OCI-LY1 (cell line): ENCODE measurements at regions not wholly inside any gene's neighbourhood (a gene's known extent, or its start where the extent isn't known, plus 50 kb on each side); places are given as distances from the start of the nearest gene placed in this dataset.

Source experiments
- H2AFZ ChIP-seq: fragments of 200-600 bp; sonication (generic), shearing (Covaris generic); 2 replicates; pipeline ENCODE4 v1.6.0; 2014; ENCODE audit warnings: antibody characterized with exemption, mild to moderate bottlenecking, low read length
- H3F3A ChIP-seq: fragments of 200-600 bp; sonication (generic), shearing (Covaris generic); 2 replicates; pipeline ENCODE4 v1.6.0; 2014; ENCODE audit warnings: mild to moderate bottlenecking, antibody characterized with exemption, low read length, moderate library complexity; ENCODE audit not compliant: insufficient read depth
- H3K27ac ChIP-seq: fragments of 200-600 bp; sonication (generic); 2 replicates; pipeline ENCODE4 v1.5.1; 2014; ENCODE audit warnings: low read length, mixed run types, mild to moderate bottlenecking, low read depth; ENCODE audit not compliant: poor library complexity, severe bottlenecking
- H3K27me3 ChIP-seq: fragments of 200-600 bp; sonication (generic); 2 replicates; pipeline ENCODE4 v1.6.0; 2014; ENCODE audit warnings: antibody characterized with exemption, mild to moderate bottlenecking, low read length, moderate library complexity; ENCODE audit not compliant: insufficient read depth
- H3K36me3 ChIP-seq: fragments of 200-600 bp; sonication (generic); 2 replicates; pipeline ENCODE4 v1.6.1; 2014; ENCODE audit warnings: mild to moderate bottlenecking, antibody characterized with exemption, low read length, moderate library complexity, mixed read lengths; ENCODE audit not compliant: insufficient read depth
- H3K4me1 ChIP-seq: fragments of 200-600 bp; sonication (generic); 2 replicates; pipeline ENCODE4 v1.5.1; 2014; ENCODE audit warnings: mild to moderate bottlenecking, low read length, moderate library complexity; ENCODE audit not compliant: insufficient read depth, severe bottlenecking
- H3K4me2 ChIP-seq: fragments of 200-600 bp; sonication (generic), shearing (Covaris generic); 2 replicates; pipeline ENCODE4 v1.6.1; 2014; ENCODE audit warnings: low read length
- H3K4me3 ChIP-seq: fragments of 200-600 bp; sonication (generic); 2 replicates; pipeline ENCODE4 v1.5.1; 2014; ENCODE audit warnings: low read length, low read depth, mild to moderate bottlenecking, mixed read lengths; ENCODE audit not compliant: poor library complexity, severe bottlenecking
- H3K79me2 ChIP-seq: fragments of 200-600 bp; shearing (Covaris generic); 2 replicates; pipeline ENCODE4 v1.6.1; 2016; ENCODE audit warnings: mixed run types, low read length, mixed read lengths; ENCODE audit not compliant: insufficient read depth
- H3K9ac ChIP-seq: fragments of 200-600 bp; sonication (generic), shearing (Covaris generic); 2 replicates; pipeline ENCODE4 v1.6.1; 2014; ENCODE audit warnings: mild to moderate bottlenecking, low read length, mixed read lengths
- H3K9me2 ChIP-seq: fragments of 200-600 bp; sonication (generic), shearing (Covaris generic); 2 replicates; pipeline ENCODE4 v1.6.1; 2014; ENCODE audit warnings: low read depth, mild to moderate bottlenecking, low read length, mixed read lengths
- H3K9me3 ChIP-seq: fragments of 200-600 bp; shearing (Covaris generic); 2 replicates; pipeline ENCODE4 v1.6.1; 2014; ENCODE audit warnings: low read length, mixed read lengths
- H4K20me1 ChIP-seq: fragments of 200-600 bp; sonication (generic), shearing (Covaris generic); 2 replicates; pipeline ENCODE4 v1.6.0; 2016; ENCODE audit warnings: mild to moderate bottlenecking, low read length; ENCODE audit not compliant: insufficient read depth
- EZH2 ChIP-seq: fragments of 200-600 bp; sonication (generic), shearing (Covaris generic); IDR thresholded peaks from 2 replicates; pipeline ENCODE4 v1.8.0; 2017; ENCODE audit warnings: borderline replicate concordance, mixed run types, mild to moderate bottlenecking, antibody characterized with exemption, low read length, moderate library complexity, mixed read lengths
- TF ChIP-seq, protein P1 (sequence below): fragments of 200-600 bp; sonication (generic), shearing (Covaris generic); IDR thresholded peaks from 2 replicates; pipeline ENCODE4 v1.5.1; 2017; ENCODE audit warnings: mild to moderate bottlenecking, antibody characterized with exemption, low read length, moderate library complexity, mixed read lengths

DNA sequence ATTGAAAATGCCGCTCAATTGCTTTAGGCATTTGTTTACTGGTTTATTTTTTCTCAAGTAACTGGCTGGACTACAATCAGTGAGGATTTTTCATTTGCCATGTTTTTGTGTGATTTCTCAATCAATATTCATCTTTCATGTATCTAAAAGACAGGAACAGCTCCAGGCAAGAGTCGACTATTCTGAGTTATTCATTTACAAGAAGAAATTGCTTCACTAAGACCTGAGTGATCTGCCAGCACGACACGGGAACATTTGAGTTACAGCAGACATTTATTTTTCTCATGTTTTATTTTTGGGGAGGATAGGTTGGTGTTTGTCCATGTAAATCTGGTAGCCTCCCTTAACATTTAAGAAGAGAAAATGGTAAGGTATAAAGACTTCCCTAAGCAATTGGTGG is 124.1 kb downstream of the CBLN4 start:
- H3K4me1 ChIP-seq: no peaks in the 10 kb centered on the region
- H3K27me3 ChIP-seq: no peaks in the 10 kb centered on the region
- no peak overlapping the region for H3K4me3 ChIP-seq
- no peak overlapping the region for H3K9ac ChIP-seq
- TF ChIP-seq, protein P1, sequence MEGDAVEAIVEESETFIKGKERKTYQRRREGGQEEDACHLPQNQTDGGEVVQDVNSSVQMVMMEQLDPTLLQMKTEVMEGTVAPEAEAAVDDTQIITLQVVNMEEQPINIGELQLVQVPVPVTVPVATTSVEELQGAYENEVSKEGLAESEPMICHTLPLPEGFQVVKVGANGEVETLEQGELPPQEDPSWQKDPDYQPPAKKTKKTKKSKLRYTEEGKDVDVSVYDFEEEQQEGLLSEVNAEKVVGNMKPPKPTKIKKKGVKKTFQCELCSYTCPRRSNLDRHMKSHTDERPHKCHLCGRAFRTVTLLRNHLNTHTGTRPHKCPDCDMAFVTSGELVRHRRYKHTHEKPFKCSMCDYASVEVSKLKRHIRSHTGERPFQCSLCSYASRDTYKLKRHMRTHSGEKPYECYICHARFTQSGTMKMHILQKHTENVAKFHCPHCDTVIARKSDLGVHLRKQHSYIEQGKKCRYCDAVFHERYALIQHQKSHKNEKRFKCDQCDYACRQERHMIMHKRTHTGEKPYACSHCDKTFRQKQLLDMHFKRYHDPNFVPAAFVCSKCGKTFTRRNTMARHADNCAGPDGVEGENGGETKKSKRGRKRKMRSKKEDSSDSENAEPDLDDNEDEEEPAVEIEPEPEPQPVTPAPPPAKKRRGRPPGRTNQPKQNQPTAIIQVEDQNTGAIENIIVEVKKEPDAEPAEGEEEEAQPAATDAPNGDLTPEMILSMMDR: no peak
- no peak for TF ChIP-seq EZH2
- no peak overlapping the region for H2AFZ ChIP-seq
- no peaks in the 10 kb centered on the region for H3K9me2 ChIP-seq
- H3F3A ChIP-seq: no peaks in the 10 kb centered on the region
- H4K20me1 ChIP-seq: no peaks in the 10 kb centered on the region
- H3K27ac ChIP-seq: no peak overlapping the region
- no peaks in the 10 kb centered on the region for H3K79me2 ChIP-seq
- no peak overlapping the region for H3K4me2 ChIP-seq
- no peaks in the 10 kb centered on the region for H3K9me3 ChIP-seq
- no peaks in the 10 kb centered on the region for H3K36me3 ChIP-seq

DNA sequence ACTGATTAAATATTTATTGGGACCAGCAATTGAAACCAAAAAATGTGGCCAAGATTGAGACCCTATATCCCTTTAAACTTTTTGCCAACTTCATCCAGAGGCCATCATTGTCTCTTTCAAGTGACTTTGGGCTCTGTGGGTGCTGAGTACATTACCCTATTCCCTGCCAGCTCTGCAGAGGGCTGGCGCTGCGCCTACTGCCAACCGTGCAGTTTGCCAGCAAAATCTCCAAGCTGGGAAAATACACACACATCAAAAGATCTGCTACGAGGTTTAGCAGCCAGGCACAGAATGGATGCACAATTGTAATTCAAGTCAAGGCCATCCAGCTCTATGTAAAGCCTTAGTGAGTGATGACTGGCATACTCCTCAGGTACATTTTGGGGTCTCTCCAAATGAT is 125.0 kb downstream of the CBLN4 start:
- H2AFZ ChIP-seq: no peak overlapping the region
- no peaks in the 10 kb centered on the region for H3K4me1 ChIP-seq
- no peak for TF ChIP-seq EZH2
- TF ChIP-seq, protein P1: no peak

DNA sequence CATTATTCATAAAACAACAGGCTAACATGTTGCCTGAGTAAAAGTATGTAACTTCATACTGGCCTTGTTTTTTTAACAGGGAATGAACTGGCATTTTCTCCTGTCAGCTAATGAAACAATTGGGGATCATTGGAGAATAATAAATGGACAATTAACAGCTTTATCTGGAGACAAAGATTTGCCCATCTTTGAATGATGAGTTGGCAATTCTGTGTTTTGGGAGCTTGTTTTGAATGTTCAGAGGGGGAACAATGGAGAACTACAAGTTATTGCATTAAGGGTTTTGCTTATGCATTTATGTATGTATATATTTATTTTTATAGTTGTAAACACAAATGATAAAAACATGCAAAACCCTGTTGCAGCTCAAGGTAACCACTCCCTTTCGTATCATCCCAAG is 150.3 kb downstream of the CBLN4 start:
- no peak overlapping the region for H3K4me3 ChIP-seq
- no peaks in the 10 kb centered on the region for H3K4me1 ChIP-seq
- no peak overlapping the region for H3K4me2 ChIP-seq
- H3K27ac ChIP-seq: no peak overlapping the region
- no peak overlapping the region for H3K9ac ChIP-seq
- no peaks in the 10 kb centered on the region for H3K9me2 ChIP-seq
- no peaks in the 10 kb centered on the region for H3K36me3 ChIP-seq
- H3K79me2 ChIP-seq: no peaks in the 10 kb centered on the region
- H3K9me3 ChIP-seq: no peaks in the 10 kb centered on the region
- no peaks in the 10 kb centered on the region for H3F3A ChIP-seq
- no peak overlapping the region for H2AFZ ChIP-seq
- TF ChIP-seq EZH2: no peak
- TF ChIP-seq, protein P1: no peak
- no peaks in the 10 kb centered on the region for H4K20me1 ChIP-seq
- H3K27me3 ChIP-seq: no peaks in the 10 kb centered on the region

More for the DNA sequence above, 125.0 kb downstream of the CBLN4 start:
- Histone ChIP-seq H3K4me3 (no peak overlapping the region), H3K27me3 (no peaks in the 10 kb centered on the region), H4K20me1 (no peaks in the 10 kb centered on the region), H3K9me2 (no peaks in the 10 kb centered on the region), H3K36me3 (no peaks in the 10 kb centered on the region), H3K9ac (no peak overlapping the region), H3K4me2 (no peak overlapping the region), H3K9me3 (no peaks in the 10 kb centered on the region), H3K79me2 (no peaks in the 10 kb centered on the region), H3F3A (no peaks in the 10 kb centered on the region), H3K27ac (no peak overlapping the region)
